VCaP (cell line): ENCODE measurements at regions not wholly inside any gene's neighbourhood (a gene's known extent, or its start where the extent isn't known, plus 50 kb on each side); places are given as distances from the start of the nearest gene placed in this dataset.
A peak's percentile ranks its signal among the peaks of the same experiment; 100 is the strongest.

Experiments
- H3K27ac ChIP-seq: fragments of 450-650 bp; 2 replicates; pipeline ENCODE4 v1.5.1; 2017
- TF ChIP-seq, protein P1 (sequence below): fragments of 450-650 bp; conservative IDR thresholded peaks from 2 replicates; pipeline ENCODE4 v1.5.1; 2017; ENCODE audit warnings: mild to moderate bottlenecking, moderate library complexity

DNA sequence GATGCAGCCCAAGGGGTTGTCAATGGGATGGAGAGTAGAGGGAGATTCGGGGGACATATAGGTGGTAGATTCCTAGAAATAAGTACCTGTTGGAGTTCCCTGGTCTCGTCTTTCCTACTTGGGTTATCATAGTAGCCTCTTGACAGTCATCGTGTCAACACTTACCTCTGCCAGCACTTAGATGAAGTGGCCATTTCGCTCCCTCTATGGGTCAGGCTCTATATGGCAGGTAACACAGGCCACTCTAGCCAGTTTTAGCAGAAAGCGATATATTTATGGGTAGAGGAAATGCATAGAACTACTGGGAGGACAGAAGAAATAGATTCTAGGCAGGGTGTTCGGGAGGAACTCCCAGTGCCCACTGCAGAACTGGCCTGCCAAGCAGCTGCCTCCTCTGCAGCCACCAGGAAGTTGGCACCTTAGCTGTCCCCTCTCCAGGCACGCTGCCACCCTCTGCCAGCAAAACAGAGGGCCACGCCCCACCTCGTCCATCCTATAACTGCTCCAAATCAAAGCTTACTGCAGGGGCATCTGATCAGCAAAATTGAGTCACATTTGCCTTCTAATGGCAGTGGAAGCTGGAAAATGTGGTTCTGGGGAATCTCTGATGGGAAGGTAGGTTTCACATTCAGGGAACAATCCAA, 181.3 kb downstream of the INSIG2 start:
- H3K27ac ChIP-seq: no peak overlapping the region
- TF ChIP-seq, protein P1, sequence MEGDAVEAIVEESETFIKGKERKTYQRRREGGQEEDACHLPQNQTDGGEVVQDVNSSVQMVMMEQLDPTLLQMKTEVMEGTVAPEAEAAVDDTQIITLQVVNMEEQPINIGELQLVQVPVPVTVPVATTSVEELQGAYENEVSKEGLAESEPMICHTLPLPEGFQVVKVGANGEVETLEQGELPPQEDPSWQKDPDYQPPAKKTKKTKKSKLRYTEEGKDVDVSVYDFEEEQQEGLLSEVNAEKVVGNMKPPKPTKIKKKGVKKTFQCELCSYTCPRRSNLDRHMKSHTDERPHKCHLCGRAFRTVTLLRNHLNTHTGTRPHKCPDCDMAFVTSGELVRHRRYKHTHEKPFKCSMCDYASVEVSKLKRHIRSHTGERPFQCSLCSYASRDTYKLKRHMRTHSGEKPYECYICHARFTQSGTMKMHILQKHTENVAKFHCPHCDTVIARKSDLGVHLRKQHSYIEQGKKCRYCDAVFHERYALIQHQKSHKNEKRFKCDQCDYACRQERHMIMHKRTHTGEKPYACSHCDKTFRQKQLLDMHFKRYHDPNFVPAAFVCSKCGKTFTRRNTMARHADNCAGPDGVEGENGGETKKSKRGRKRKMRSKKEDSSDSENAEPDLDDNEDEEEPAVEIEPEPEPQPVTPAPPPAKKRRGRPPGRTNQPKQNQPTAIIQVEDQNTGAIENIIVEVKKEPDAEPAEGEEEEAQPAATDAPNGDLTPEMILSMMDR: peak; percentile 51

DNA sequence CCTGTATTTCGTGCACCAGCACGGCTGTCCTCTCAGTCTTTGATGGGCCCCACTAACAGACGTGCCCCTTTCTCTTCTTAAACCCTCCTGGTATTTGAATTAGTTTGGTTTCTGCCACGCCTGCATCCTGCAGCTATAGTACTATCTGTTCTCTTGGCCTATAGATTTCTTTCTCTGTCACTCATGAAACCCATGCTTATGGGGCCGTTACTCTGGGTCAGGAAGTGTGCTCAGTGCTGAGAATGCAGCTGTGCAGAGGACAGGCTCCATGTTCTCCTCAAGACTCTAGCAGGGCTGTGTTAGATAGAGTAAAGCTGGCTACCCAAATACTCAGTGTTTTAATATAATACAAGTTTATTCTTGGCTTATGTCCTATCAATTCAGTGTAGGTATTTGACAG, 180.0 kb downstream of the INSIG2 start:
- H3K27ac ChIP-seq: no peak overlapping the region
- TF ChIP-seq, protein P1: no peak

GRCh38 chr2:118265873-118266455, 177.7 kb downstream of the INSIG2 start:
- TF ChIP-seq, protein P1: no peak
- H3K27ac ChIP-seq: no peak overlapping the region

DNA sequence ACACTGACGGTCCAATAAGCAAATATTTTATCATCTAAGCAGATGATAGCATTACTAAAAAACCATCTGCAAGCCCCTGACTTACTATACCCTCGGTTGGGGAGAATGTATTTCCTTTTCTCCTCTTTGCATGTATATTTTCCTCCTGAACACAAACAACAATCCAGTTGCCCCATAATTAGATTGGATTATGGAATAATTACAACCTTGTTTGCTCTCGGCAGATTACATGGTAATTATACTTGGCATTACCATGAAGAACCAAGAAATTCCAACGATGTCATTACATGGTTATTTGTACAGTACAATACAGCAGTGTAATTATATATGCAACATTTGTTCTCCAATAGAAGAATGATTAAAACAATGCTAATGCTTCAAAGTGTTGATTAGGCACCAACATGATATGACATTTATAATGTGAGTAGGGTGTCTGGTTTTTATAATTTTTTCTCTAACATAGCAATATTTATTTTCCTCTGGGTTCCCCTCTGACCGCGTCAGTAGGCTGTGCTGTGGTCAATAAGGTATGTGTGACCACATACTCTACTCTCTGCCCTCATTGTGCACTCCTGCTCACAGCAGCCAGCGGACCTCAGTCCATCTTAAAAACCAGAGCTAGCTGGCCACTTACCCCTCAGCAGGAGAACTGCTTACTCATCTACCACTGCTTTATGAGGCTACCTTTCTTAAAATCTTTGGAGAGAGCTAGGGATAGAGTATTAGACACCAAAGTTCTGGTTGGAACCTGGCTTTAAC, 176.1 kb downstream of the INSIG2 start:
- no peak overlapping the region for H3K27ac ChIP-seq
- TF ChIP-seq, protein P1: no peak

- TF ChIP-seq, protein P1: no peak
- no peak overlapping the region for H3K27ac ChIP-seq
Observed at GRCh38 chr2:118257696-118258095, 169.4 kb downstream of the INSIG2 start.

GRCh38 chr2:118255771-118256372, 167.6 kb downstream of the INSIG2 start:
- TF ChIP-seq, protein P1: no peak
- no peak overlapping the region for H3K27ac ChIP-seq

- H3K27ac ChIP-seq: no peak overlapping the region
- TF ChIP-seq, protein P1: no peak
Observed at GRCh38 chr2:118255301-118255700, 167.0 kb downstream of the INSIG2 start.
